PC-3 (cell line): ENCODE measurements at regions not wholly inside any gene's neighbourhood (a gene's known extent, or its start where the extent isn't known, plus 50 kb on each side); places are given as distances from the start of the nearest gene placed in this dataset.

ENCODE experiments used
- CTCF ChIP-seq: fragments of 300-600 bp; sonication (generic); conservative IDR thresholded peaks from 2 replicates; pipeline ENCODE4 v1.5.1; 2017; ENCODE audit warnings: antibody characterized with exemption, low read depth, mild to moderate bottlenecking, low read length
- EZH2 ChIP-seq: fragments of 300-600 bp; sonication (generic); IDR thresholded peaks from one replicate; pipeline ENCODE4 v1.6.1; 2017; ENCODE audit warnings: antibody characterized with exemption, mild to moderate bottlenecking, low read length; ENCODE audit not compliant: unreplicated experiment
- EZH2phosphoT487 ChIP-seq: fragments of 300-600 bp; sonication (generic); IDR thresholded peaks from 2 replicates; pipeline ENCODE4 v1.6.1; 2018; ENCODE audit warnings: mild to moderate bottlenecking, antibody characterized with exemption, low read length, borderline replicate concordance

GRCh38 chr1:214107322-214108096 lies 119.7 kb downstream of the PROX1 start:
- TF ChIP-seq CTCF: no peak
- no peak for TF ChIP-seq EZH2
- no peak for TF ChIP-seq EZH2phosphoT487
